SK-MEL-5 (cell line): ENCODE measurements at regions not wholly inside any gene's neighbourhood (a gene's known extent, or its start where the extent isn't known, plus 50 kb on each side); places are given as distances from the start of the nearest gene placed in this dataset.

ENCODE experiments used
- DNase-seq: peaks from one replicate; pipeline ENCODE4 v3.0.0-alpha.2; 2016; ENCODE audit warnings: low read depth, low spot score
- in situ Hi-C: cut with HindIII; loops from 2 replicates; pipeline ENCODE4 v1.10.0; 2016; ENCODE audit warnings: low sequenced_read_pairs, high pct_unique_total_duplicates, low pct_unique_long_range_greater_than_20kb

DNA sequence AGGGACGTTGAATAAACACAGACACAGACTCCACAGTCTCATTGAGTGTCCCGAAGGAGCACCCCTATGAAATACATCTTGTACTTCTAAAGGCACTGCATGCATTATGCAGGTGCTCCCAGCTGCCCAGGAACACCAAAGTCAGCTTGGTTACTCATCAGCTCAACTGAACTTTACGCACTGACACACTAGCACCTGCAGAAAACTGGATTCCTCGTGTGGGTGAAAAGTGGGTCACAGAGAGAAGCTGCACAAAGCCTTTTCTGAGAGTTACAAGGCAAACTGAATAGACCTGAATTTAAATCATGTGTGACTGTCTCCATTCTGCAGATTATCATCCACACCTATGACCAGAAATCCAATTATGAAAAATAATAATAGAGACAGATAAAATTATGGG is 527.5 kb upstream of the NBEA start:
- in situ Hi-C loops = no loop called here
- DNase-seq = no peak

DNA sequence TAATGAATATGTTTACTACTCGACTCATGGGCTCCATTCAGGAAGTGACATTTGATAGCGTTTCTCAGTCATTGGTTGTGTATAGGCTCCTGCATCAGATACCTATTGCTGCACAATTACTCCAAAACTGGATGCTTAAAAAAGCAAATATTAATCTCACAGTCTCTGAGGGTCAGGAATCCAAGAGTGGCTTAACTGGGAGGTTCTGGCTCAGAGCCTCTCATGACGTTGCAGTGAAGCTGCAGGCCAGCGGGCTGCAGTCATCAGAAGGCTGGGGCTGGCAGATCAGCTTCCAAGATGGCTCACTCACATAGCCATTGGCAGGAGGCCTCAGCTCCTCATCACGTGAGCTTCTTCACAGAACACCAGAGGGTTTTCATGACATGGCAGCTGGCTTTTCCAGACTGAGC is 525.1 kb upstream of the NBEA start:
- no peak for DNase-seq
- in situ Hi-C loops = no loop called here

DNA sequence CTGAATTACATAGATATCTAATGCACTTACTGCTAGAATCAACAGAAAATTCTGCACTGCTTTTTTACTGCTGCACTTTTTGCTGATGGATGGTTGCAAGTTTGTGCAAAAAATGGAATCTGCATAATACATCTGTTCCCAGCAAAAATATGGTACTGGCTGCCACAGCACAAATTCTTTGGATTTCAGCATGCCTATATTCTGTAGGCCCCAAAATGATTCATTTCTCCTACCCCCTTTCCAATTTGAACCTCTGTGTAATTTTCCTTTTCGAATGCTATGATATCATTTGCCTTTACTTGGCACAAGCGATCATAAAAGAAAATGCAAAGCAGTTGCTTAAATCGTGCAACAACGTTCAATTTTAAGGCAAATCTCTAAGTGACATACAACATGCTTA is 524.2 kb upstream of the NBEA start:
- DNase-seq = no peak
- in situ Hi-C loops = no loop called here

DNA sequence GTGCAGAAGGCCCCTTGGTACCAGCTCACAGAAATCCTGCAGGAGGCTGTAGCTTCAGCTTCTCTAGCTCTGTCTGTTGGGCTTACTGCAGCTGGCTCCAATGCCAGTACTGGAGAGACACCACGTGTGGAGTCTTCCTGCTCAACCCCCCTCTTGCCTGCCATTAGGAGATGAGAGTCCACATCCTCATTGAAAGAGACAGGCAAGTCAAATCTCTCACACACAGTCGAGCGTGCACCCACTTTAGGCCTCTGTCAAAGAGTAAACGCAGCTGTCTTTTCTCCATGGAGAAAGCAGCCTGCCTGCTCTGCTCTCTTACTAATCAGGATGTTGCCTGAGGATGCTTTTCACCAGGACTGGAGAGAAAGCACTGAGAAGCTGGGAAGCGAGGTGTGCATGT is 523.0 kb upstream of the NBEA start:
- no peak for DNase-seq
- in situ Hi-C loops = no loop called here

DNA sequence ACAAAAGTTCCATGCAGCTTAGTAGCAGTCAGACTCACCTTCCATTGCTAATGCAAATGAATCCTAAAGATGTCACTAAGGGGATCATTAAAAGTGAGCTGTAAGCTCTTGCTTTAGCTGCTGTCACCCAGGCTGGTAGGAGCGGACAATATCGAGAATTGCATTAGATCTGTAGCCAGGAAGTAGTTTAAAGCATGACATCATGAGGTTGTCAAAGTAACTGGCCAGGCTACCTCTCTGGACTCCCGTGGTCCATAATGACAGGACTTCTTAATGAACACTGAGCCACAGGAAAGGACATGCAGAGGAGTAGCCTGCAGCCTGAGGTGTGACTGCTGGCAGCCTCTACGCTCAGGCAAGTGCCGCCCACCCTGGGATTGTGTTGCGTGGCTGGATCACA is 522.3 kb upstream of the NBEA start:
- in situ Hi-C loops = no loop called here
- no peak for DNase-seq

DNA sequence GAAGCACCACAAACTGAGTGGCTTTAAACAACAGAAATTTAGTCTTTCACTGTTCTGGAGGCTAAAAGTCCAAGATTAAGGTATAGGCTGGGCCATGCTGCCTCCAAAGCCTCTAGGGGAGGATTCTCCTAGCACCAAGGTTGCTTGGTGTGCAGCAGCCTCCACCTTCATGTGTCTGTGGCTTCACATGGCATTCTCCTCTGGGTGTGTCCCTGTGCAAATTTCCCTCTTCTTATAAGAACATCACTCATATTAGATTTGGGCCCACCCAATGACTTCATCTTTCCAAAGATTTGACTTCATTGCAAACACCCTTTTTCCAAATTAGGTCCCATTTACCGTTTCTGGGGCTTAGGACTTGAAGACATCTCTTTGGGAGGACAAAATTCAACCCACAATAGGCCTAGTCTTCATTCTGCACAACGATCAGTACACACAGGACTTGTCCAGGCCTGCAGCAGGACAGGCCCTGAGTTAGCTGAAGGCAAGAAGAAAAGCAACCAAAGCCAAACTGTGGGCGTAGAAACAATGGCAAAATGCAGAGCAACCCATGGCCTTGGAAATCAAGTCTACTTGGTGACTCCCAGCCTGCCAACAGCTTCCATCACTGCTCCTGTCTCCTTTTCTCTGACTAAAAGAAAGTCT is 521.2 kb upstream of the NBEA start:
- in situ Hi-C loops = no loop called here
- DNase-seq = no peak

DNA sequence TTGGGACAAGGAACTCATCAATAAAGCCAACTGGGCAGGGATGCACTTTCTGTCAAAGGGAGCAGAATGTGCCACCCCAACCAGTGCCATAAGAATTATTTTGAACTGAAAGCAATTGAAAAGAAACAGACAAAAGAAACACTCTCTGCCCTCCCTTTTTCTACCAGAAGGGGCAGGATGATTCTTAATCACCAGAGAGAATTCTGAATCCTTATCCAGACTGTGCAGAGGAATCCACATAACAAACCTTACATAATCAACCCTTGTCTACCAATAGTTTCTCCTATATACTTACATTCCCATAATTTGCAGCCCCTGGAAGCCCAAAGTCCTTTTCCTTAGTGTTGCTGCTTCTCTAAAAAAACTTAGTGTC is 520.7 kb upstream of the NBEA start:
- peak; percentile 11 for DNase-seq
- in situ Hi-C loops = no loop called here

DNA sequence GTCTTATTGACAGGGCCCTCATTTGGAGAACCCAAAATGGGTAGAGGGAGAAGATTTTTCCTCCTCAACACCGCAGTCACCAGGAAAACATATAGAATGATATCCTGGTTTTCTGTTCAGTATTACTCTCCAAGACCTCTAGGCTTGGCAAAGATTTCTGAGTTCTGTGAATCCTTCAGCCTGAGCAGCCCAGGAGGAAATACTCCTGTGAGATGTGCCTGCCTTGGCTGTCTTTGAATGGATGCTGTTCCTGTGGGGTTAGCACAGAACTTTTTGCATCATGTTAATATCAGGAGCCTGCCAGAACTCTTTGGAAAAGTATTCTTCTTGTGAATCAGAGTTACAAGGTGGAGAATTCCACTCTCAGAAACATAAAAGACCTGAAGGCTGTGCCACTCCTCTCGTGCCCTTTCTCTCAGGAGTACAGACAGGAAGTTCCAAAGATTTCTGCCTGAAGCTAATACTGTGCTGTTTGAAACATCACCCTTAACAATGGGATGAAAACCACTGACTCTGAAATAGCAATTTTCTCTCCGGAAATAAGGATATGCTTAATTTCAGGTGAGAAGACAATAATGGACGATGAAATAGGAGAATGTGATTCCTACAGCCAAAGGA is 520.1 kb upstream of the NBEA start:
- in situ Hi-C loops = no loop called here
- no peak for DNase-seq

DNA sequence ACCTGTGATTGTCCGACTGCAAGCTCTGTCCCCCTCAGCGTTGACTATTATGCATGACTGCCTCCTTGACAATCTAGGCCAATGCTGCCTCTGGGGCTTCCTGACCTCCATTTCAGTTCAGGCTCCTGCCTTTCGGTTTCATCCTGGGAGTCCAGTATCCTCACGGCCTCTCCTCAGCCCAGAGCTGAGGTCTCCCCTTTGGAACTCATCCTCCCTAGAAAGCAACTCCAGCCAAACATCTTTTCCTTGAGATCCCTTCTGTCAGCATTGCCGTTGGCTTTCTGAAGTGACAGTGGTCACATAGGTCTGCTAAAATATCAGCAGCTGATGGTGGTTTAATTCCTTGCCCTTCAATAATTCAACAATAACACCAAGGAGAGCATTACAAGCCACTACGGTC is 519.1 kb upstream of the NBEA start:
- DNase-seq = no peak
- in situ Hi-C loops = no loop called here

DNA sequence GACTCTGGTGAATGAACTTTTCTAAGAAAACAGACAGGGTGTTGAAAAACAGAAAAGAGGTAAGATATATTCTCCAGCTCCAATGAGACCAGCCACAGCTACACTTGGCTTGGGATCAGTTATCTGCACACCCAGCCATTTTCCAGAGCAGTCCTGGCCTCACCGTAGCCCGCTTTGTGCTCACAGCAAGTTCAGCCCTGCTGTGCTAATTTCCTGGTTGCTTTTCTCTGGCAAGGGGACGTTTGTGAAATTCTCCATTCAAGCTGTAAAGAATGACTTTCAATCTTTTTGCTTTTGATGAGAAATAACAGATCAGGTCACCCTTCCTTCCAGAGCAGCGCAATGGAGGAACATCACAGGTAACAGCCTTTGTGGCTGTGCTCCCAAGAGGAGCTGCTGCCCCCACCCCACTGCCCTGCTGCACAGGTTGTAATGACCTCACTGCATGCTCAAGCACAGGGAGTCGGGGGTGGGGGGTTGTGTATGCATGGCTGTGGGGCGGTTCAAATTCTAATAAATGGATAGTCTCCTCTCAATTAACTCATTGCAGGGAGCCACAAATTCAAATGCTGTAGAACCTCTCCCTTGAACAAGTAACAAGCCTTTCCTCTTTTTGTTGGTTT is 516.6 kb upstream of the NBEA start:
- in situ Hi-C loops = no loop called here
- no peak for DNase-seq

DNA sequence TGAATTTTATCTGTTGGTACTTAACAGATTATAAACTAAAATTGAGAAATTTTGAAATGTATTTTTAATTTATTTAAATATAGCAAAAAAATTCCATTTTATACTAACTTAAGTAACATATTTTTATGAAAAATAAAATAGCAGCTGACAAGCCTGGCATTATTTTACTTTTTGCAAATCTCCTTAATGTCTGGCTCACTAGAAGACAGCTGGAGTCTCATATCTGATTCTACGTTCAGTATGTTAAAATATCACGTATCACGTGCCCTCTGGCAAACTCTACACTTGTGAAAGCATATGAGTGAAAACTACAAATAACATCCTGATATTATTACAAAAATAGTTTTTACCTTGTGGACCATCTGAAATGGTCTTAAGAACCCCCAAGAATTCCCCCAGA is 513.2 kb upstream of the NBEA start:
- no peak for DNase-seq
- in situ Hi-C loops = no loop called here

DNA sequence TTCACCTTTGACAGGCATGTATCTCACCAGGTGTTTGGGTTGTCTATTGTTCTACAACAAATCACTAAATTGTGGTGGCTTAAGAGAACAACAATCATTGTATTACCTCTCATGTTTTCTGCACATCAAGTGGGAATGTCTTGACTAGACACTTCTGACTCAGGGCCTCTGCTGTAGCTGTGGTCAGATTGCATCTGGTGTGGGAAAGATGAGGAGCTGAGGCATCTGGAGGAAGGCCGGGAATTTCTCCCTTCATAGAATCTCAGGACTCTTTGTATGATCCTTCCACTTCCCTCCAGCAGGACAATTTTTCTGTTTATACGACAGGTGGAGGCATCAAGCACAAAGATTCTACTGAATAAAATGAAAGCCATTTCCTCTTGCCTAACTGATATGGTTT is 511.8 kb upstream of the NBEA start:
- in situ Hi-C loops = no loop called here
- no peak for DNase-seq

DNA sequence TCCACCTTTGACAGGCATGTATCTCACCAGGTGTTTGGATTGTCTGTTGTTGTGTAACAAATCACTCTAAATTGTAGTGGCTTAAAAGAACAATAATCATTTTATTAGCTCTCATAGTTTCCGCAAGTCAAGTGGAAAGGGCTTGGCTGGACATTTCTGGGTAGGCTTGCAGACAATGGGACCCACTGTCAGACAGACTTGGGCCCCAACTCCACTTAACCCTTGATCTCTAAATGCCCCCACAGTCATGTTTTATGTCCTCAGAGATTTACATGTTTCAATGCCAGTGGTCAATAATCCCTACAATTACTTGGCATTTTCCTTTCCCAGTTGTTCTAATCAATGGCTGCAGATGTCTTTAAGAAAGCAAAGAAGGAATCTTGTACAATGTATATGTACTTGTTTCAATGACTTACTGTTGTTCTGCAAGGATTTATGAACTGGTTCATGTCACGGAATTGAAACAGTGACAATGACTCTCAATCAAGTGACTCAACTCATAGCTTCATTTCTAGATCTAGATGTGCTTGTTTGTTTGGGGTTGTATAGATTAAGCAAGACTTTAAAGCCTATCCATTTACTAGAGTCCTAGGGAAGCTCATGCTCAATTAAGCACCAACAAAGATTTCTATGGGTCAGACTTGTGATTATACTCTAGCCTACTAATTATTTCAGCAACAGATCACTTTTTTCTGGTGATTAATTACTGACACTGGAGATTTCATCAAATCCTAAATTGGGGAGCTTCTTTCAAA is 510.1 kb upstream of the NBEA start:
- in situ Hi-C loops = no loop called here
- DNase-seq = no peak

DNA sequence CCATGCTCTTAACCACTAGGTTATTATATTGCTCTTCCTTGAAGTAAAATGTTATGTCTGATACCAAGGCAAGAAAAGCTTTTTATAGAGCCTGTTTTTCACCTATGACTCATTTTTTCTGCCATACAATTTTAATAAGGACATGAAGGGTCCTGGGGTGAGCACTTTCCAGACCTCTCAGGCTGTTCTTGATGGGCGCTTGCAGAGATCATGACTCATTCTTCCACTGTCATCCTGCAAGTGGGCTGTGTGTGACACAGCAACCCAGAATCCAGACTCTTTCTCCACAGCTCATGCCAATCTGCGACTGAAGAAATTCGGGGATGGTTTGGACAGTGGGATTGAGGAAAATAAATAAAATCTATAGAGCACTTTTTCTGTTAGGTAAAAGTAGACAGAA is 506.7 kb upstream of the NBEA start:
- in situ Hi-C loops = no loop called here
- no peak for DNase-seq

DNA sequence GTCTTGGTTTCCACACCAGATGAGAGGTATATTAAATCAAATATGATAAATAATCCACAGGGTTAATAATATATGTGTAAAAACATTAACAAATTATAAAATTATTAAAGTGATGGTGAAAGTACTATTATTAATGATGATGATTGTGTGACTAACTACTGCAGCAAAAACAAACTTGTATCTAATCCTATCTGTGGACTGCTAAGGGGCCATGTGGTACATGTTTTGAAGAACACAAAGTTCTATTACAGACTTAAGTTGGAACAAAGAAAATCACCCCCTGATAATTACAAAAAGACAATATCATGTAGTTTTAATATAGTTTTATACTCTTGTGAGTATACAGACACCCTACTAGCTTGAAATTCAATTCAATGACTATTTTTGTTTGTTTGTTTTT is 504.2 kb upstream of the NBEA start:
- in situ Hi-C loops = no loop called here
- DNase-seq = no peak

DNA sequence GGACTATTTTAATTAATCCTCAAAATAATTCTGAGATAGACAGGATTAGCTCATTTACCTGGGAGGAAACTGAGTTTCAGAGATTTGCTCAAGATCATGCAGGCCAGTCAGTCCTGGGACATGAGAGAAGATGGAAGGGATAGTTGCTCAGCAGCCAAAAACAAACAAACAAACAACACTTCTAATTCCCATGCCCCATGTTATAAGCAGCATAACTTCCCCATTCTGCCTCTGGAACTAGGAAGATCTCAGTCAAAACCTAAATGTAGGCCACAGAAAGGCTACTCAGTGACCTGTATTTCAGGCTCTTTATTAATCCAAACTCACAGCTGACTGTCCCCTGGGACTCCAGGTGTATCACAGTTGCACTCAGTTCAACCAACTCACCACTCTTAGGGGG is 489.2 kb upstream of the NBEA start:
- in situ Hi-C loops = no loop called here

DNA sequence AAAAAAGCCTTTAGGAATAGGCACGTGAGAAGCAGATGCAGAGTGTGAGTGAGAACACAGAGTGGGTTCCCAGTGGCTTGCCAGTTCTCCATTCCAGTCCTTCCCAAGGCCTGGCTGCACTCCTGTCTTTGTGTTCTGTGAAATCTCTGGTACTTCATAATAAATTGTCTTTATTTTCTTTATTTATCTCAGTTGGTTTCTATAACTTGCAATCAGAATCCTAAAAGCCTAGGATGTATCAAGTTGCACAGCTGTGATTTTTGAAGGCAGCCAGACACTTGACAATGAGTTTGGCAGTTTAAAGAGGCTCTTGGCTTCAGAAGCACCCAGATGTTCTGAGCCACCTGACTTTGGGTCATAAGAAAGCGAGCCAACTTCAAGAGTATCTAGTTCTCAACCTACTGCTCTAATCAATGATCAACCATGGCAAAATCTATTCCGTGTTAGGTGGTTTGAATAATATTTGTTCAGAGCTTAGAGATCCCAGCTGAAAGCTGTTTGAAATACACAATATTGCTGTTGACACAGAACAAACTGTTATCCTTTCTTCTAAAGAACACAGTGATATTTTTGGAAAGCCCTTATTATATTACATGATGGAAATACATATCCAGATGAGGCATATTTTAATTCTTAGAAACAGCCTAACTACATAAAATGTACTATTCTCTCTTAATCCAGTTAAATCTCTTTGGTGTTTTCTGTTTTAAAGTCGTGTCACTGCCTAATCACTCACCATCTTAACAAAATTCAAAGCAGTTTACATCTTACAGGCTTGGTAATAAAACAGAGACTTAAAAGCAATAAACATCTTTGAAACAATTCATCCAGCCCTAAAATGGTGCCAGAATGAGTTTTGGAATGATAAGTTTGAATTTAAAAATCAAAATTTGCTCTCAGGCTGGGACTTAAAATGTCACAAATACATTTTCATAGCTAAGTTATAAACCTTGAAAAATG is 483.0 kb upstream of the NBEA start:
- DNase-seq = no peak
- in situ Hi-C loops = no loop called here

More for the DNA sequence above, 489.2 kb upstream of the NBEA start:
- DNase-seq = no peak

DNA sequence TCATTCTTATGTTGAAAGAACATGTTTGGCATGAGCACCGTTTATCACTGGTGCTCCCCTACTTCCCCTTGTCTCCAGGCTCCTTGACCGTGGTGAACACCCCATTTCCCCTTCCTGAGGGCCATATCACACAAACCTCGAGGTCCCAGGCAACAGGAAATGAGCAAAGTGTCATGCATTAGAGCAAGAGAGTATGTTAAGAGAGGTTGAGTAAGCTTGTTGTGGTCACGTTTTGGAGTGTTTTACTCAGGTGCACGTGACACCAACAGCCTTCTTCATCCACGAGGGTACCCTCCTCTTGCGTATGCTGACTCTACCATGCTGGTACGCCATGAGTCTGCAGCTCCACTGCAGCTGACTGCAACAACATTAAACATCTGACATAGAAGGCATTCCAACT is 482.2 kb upstream of the NBEA start:
- DNase-seq = no peak
- in situ Hi-C loops = no loop called here
